ENCODE measurements at regions not wholly inside any gene's neighbourhood (a gene's known extent, or its start where the extent isn't known, plus 50 kb on each side); places are given as distances from the start of the nearest gene placed in this dataset.

DNA sequence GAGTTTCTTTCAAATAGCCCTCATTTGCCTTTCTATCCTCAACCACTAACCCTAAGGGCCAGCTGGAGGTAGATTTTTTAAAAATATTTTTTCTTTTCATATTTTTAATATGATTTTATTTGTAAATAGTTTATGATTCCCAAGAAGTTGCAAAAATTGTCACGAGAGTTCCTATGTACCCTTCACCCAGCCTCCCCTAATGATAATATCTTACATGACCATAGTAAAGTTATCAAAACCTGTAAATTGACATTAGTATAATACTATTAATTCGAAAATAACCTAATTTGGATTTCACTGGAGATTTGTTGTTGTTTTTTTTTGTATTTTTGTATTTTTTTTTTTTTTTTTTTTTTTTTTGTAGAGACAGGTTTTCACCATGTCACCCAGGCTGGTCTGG lies 495.5 kb downstream of the MIAT start:
- no peak for DNase-seq

DNA sequence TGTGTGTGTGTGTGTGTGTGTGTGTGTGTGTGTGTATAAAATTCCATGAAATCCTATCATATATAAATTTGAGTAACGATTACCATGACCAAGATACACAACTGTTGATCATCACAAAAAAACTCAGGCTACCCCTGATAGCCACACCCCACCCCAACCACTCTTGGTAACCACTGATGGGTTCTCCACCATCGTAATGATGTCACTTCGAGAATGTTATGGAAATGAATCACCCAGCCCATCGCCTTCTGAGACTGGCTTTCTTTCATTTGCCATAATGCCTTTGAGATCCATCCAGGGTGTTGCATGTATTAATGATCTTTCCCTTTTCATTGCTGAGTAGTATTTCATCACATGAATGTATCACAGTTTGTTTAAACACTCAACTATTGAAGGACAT lies 496.0 kb downstream of the MIAT start:
- DNase-seq = no peak

DNA sequence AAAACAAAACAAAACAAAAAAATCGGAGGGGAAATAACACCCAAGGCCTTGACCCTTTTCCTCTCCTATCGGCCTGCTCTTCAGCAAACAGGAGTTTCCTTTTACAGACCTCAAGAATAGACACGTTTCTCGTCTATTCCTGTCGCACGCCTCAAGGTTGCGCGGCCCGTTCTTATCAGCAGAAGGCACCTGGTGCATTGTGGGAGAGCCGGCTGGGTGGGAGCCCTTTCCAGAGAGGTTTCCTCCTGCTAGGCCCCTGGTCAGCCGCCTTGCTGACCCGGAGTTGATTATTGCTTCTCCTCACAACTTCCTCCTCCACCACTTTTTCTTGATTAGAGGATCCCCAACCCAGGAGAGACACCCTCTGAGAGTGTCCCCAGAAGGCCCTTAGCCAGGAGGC lies 497.3 kb downstream of the MIAT start:
- no peak for DNase-seq

DNA sequence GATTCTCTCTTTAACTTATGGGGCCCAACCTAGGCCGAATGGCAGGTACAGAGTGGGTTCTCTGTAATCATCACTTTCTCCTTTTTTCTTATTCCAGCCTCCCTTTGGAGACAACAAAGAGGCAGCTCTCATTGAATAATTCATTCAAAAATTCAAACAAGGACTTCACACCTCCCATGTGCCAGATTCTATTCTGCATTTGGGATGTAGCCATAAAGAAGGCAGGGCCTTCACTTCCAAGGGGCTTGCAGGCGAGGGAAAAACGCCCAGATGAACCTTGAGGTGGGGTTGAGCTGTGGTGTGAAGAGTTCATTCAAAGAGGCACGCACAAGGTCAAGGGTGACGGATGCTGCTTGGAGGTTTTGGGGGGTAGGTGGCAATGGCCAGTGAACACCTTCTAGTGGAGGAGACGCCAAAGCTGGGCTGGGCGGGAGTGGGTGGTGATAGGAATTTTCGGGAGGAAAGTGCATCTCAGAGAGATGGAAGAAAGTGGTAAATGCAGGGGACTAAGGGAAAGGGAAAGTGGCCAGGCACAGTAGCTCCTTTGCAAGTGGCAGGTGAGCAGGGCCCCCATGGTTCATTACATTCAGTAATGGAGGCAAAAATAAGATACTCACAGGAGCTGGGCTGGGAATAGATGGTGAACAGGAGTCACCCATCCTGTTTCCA lies 499.6 kb downstream of the MIAT start:
- DNase-seq = no peak

DNA sequence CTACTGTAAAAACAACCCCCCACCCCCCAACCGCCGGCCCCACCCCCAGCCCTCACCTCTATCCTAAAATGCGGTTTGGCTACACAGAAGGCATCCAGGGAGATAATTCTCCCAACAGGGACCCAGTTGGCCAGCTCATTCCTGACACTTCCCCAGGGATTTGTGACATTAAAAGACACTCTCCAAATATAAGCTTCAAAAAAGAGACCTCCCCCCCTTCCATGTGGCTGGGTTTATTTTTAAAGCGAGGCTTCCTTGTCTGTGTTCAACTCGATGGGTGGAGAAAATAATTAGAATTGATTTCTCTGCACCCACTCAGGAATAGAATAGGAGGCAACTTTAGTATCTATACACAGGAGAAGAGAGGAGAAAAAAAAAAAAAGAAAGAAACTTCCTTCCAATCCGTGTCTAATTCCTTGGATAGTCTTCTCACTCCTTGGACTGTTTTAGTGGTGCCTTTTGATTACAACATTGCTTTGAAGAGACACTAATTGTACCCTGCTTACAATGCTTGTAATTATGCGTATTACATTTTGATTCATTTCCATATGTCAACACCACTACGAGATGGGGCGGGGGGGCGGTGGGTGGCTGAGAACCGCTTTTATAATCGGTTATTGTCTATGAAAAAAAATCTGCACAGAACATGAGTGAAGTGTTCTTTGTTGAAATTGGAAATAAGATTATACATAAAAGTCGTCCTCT lies 500.4 kb downstream of the MIAT start:
- no peak for DNase-seq

DNA sequence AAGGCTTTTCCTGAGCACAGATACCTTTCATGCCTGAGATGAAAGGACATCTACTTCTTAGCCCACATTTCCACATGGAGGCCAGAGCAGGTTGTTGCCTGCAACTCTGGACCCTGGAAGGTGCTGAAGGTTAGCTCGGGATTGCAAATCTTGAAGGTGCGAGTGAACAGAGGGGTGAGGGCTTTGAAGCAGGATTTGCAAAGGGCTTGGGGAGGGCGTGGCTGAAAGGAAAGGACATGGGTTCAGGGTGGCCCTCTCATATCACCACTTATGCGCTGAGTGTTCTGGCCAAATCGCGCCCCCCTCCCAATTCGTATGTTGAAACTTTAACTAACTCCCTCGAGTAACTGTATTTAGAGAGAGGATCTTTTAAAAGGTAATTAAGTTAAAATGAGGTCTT lies 501.6 kb downstream of the MIAT start:
- no peak for DNase-seq

- no peak for DNase-seq
Measured at GRCh38 chr22:27159716-27160295, 502.4 kb downstream of the MIAT start.

DNA sequence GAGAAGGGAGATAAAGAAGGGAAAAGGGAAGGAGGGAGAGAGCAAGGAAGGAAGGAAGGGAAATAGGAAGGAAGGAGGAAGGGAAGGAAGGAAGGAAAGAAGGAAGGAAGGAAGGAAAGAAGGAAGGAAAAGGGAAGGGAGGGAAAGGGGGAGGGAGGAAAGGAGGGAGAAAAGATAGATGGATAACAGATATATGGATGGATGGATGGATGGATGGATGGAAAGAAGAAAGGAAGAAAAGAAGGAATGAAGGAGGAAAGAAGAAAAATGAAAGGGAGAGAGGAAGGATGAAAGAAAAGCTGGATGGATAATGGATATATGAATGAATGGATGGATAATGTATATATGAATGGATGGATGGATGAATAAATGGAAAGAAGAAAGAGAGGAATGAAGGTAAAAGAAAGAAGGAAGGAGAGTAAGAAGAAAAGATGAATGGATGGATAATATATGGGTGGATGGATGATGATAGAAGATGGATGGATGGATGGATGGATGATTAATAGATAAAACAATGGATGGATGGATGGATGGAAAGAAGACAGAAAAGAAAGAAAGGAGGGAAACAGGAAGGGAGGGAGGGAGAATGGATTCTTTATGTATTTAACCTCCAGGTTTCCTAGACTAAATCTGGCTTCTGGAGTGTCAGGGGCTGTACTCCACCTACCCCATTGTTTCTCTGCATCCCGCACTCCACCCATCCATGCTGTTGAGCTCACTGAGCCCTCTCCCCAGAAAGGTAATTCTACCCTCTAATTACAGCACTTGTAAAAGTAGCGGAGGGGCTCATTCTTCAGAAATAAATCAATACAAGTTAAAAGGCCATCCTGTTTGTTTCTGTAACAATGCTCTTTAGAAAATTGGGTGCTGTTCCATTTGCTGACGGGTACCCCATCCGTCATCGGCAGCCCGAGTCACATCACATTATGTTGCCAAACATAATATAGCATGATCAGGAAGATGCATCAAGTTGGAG lies 506.1 kb downstream of the MIAT start:
- no peak for DNase-seq

DNA sequence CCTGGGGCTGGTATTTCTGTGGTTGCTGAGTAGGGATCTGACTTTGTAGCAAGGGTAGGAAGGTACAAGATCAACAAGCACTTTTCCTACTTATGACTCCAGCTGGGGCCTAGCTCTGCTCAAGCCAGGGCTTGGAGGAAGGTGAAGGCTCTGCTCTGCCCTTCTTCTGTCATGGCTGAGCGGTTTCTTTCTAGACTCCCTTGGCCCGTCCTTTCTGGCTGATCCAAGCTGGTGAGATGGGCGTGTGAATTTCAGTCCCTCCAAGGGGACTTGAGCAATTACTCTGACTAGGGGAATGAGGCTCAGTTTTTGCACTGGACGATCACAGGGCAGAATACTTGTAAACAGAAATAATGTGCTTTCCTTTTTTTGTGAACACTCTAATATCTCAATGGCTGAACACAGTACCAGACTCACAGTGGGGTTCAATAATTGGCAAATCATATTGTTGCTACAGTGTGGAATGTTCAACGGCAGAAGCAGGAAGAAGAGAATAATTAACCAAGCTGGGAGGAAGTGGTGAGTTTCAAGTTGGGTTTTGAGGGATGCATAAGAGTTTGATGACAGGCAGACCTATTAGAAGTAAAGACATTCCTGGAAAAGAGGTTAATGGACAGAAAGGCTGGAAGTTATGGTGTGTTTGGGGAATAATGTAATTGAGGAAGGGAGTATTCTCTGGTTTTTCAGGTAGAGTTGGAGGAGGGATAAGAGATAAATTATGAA lies 507.6 kb downstream of the MIAT start:
- no peak for DNase-seq

DNA sequence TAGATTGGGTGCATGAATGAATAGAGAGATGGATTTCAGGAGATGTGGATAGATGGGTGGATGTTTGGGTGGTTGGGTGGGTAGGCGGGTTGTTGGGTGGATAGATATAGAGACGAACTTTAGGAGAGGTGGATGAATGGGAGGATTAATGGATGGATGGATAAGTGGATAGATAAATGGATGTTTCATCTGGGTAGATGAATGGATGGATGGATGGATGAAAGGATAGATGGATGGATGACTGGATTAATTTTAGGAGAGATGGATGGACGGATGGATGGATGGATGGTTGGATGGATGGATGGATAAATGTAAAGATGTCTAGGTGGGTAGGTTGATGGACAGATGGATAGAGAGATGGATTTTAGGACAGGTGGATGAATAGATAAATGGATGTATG lies 511.3 kb downstream of the MIAT start:
- DNase-seq = no peak

- no peak for DNase-seq
Measured at GRCh38 chr22:27170491-27170890, 513.1 kb downstream of the MIAT start.

DNA sequence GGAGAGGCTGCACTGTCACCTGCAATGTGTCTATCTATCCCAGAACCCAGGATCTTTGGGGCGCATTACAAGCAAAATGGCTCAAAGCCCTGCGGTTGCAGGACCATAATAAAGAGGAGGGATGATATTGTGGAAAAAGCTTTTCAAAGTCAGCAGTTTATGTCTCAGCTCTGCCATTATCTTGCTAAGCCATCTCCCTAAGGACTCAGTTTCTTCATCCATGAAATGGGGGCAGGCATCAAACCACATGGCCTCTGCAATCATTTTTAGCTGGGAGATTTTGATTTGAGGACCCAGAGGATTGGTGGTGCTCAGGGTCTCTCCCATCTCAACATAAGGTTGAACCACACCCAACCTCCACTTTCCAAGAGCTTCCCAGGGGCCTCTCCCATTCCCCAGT lies 513.8 kb downstream of the MIAT start:
- no peak for DNase-seq

GRCh38 chr22:27173530-27173929 lies 516.1 kb downstream of the MIAT start:
- no peak for DNase-seq

DNA sequence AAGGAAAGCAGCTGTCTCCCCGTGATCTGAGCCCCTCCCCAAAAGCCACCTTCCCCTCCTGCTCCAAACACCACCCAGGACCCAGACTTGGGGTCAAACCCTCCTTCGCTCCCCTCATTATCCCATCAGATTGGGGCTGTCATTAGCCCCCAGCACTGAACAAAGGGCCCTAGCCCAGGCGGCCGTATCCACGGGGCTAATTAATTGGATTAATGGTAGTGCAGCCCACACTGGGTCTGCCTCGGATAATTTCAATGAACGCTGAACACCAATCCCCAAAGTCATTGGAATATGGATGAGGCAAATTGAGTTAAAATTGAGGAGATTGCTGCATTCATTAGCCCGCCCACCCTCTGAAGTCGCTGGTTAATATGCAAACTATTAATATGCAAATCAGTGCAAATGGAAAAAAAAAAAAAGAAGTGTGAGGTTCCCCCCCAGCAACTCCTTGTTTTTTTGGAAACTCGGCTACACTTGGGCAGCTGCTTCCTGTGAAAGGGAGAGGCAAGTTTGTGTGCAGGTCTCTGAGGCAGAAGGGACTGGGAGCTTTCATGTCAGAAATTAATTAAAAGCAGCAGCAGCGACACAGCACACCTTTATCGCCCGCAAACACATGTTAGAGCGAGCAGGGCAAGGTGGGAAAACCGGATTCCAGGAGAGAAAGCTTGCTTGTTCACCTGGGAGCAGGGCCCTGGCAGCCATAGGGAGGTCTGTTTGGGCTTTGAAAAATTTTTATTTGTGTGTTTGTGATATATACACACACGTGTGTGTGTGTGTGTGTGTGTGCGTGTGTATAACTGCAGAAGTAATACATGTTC lies 517.8 kb downstream of the MIAT start:
- DNase-seq = no peak

GRCh38 chr22:27175974-27176373 lies 518.6 kb downstream of the MIAT start:
- DNase-seq = no peak

DNA sequence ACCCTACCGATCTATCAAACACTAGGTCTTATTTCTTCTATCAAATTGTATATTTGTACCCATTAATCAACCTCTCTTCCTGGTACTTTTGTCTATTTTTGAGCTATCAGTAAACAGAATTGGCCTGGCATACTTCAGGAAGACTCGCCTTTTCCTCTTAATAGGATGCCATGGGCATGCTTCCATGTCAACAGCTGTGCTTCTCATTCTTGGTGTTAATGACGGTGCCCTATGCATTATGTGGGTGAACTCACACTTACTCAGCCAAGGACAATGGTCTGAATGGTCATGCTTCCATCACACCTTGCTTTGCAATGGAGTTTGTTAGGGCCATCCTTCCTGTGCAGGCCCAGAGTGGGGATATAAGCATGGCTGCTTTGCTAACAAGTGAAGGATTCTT lies 521.8 kb downstream of the MIAT start:
- no peak for DNase-seq

DNA sequence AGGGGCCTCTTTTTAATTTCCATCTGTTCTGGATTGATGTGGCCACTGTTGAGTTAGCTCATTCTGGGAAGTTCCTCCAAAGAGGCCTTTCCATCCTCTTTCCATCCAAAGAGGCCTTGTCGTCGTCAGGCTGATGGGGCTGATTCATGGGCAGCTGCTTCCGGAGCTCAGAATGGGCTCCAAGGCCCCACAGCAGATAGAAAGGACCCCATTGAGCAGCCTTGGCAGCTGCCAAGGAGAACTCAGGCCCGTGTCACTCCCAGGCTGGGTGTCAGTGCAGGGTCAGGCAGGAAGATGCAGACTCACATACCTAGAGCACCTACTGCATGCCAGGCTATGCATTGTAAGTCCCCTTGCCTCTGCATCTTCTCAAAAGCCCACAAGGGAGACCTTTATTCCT lies 524.1 kb downstream of the MIAT start:
- DNase-seq = no peak

DNA sequence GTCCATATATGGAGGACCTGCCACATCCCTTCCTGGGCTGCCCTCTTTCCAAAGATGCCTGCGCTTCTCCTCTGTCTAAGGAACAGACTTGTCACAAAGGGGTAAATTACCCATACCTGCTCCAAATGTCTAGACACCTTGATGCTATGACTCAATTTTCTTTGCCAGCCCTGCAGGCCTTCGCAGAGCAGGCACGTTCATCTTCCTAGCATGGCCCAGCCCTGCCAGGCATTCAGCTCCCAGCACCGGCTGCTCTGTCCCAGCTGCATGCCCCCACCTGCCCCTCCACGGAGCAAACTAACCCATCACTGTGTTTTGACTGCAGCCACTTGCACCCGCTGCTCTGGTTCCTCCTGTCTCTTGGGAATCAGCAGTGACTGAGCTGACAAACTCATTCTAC lies 526.1 kb downstream of the MIAT start:
- DNase-seq = no peak

DNA sequence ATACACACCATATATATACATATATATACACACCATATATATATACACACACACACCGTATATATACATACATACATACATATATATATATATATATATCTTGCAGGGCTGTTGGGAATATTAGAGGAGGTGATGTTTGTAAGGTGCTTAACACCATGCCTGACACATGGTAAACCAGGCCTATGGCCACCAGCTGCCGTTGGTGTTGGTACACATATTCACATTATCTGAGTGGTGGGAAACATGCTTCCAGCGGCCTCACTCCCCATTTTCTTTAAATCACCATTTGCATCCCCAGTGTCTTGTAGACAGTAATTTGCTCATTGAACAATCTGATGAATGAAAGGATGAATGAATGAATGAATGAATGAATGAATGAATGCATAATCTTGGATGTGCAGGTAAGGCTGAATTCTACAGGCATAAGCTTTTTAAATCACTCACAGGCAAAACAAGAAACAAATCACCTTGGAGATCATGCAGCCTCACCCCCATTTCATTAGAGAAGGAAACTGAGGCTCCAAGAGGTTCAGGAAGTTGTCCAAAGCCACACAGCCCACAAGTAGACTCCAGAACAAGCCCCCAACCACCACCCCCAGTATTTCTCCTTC lies 527.8 kb downstream of the MIAT start:
- no peak for DNase-seq

DNA sequence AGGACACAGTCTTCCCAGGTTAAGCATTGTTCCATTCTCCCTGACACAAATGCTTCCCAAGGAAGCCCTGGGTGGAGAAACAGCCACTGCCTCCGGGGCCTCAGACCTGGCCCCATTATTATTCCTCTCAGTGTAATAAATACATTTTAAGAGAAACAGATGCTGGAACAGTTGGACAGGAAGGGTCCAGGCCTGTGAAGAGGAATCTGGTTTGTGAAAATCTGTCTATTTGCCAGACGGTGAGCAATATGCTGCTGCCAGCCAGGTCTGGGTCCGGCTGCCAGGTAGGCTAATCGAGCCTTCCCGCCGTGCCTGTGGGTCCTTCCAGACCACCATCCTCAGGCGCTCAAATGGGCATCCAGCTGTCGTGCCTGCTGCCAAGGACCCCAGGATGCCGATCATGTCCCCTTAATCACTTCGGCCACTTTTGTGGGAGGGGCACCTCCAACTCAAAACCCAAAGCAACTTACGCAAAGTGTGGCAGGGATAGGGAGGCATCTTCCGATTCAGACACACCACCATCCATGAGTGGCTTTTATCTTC lies 528.4 kb downstream of the MIAT start:
- DNase-seq = no peak

DNA sequence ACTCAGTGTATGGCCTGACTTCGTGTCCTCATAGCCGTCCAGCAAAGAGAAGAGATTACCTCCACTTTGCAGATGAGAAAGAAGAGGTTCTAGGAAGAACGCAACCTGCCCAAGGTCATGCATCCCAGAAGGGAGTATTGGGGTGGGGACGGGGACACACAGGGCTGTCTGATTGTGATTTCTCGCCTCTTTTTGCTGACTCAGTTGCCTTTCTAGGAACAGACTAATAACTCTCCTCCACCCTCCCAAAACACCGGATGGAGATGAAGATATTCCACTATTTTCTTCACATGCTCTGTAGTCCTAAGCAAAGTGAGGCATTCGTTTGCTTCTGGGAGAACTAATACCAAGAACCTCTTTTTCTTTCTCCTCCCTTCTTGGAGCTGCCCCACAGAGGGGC lies 529.3 kb downstream of the MIAT start:
- DNase-seq = no peak

All from stimulated activated naive CD4-positive, alpha-beta T cell treated with Interleukin-2 at 50 U/mL for 16 hours (primary cell).